Fibroblast of lung (primary cell): ENCODE measurements at regions not wholly inside any gene's neighbourhood (a gene's known extent, or its start where the extent isn't known, plus 50 kb on each side); places are given as distances from the start of the nearest gene placed in this dataset.

ENCODE experiments used
- DNase-seq, 2 donors: peaks; one replicate each; pipeline versions ENCODE4 v3.0.0 to v3.0.0-alpha.2; 2010; ENCODE audit warnings: low read depth in 2 of 2
- H2AFZ ChIP-seq: 2 replicates; pipeline ENCODE4 v1.5.1; 2012; ENCODE audit warnings: low read length, control low read depth, inconsistent platforms
- H3K27ac ChIP-seq: 2 replicates; pipeline ENCODE4 v1.5.1; 2011; ENCODE audit warnings: low read length, control low read depth; ENCODE audit not compliant: insufficient read depth
- H3K27me3 ChIP-seq: 2 replicates; pipeline ENCODE4 v1.5.1; 2011; ENCODE audit warnings: mild to moderate bottlenecking, low read length; ENCODE audit not compliant: control insufficient read depth, insufficient read depth
- H3K36me3 ChIP-seq: 2 replicates; pipeline ENCODE4 v1.5.1; 2011; ENCODE audit warnings: low read length; ENCODE audit not compliant: control insufficient read depth, insufficient read depth
- H3K4me1 ChIP-seq: 2 replicates; pipeline ENCODE4 v1.5.1; 2011; ENCODE audit warnings: low read length; ENCODE audit not compliant: control insufficient read depth, insufficient read depth; ENCODE audit errors: extremely low read depth
- H3K4me2 ChIP-seq: 2 replicates; pipeline ENCODE4 v1.5.1; 2011; ENCODE audit warnings: low read length, control low read depth; ENCODE audit not compliant: insufficient read depth; ENCODE audit errors: extremely low read depth
- H3K4me3 ChIP-seq, 4 experiments: fragments of 200-600 bp in 1 of 4; sonication (generic) in 1 of 4; replicated peaks in 1 of 4; 2 replicates each; pipeline ENCODE4 v1.5.1; 2011 to 2016; ENCODE audit warnings: low read length in 4 of 4, low read depth in 3 of 4, mild to moderate bottlenecking in 3 of 4, control low read depth in 2 of 4, inconsistent platforms in 1 of 4, mixed read lengths in 1 of 4; ENCODE audit not compliant: insufficient read depth in 1 of 4; ENCODE audit errors: control extremely low read depth in 1 of 4
- H3K79me2 ChIP-seq: 2 replicates; pipeline ENCODE4 v1.5.1; 2012; ENCODE audit warnings: mild to moderate bottlenecking, low read length, inconsistent platforms; ENCODE audit not compliant: control insufficient read depth, insufficient read depth
- H3K9ac ChIP-seq: 2 replicates; pipeline ENCODE4 v1.5.1; 2011; ENCODE audit warnings: mild to moderate bottlenecking, low read length, control low read depth; ENCODE audit not compliant: insufficient read depth
- H3K9me3 ChIP-seq: 2 replicates; pipeline ENCODE4 v1.5.1; 2012; ENCODE audit warnings: low read depth, low read length; ENCODE audit not compliant: control insufficient read depth, insufficient read depth
- H4K20me1 ChIP-seq: 2 replicates; pipeline ENCODE4 v1.5.1; 2011; ENCODE audit warnings: low read length; ENCODE audit not compliant: control insufficient read depth, insufficient read depth; ENCODE audit errors: extremely low read depth
- CTCF ChIP-seq, 2 donors: IDR thresholded peaks in 1 of 2; conservative IDR thresholded peaks in 1 of 2; 1 replicate in 1 of 2; 2 replicates in 1 of 2; pipeline ENCODE4 v1.5.1; 2011 to 2012; ENCODE audit warnings: low read length in 2 of 2, control low read depth in 1 of 2, inconsistent platforms in 1 of 2, low read depth in 1 of 2, mild to moderate bottlenecking in 1 of 2
- EZH2 ChIP-seq: IDR thresholded peaks from 2 replicates; pipeline ENCODE4 v1.5.1; 2012; ENCODE audit warnings: low read length, control low read depth, mild to moderate bottlenecking; ENCODE audit errors: missing control alignments

GRCh38 chr5:125813221-125813974 lies 609.8 kb upstream of the GRAMD2B start:
- Histone ChIP-seq H3K9me3 (no peaks in the 10 kb centered on the region), H3K4me3 (no peak overlapping the region), H4K20me1 (no peaks in the 10 kb centered on the region), H2AFZ (no peak overlapping the region), H3K36me3 (no peaks in the 10 kb centered on the region), H3K9ac (no peak overlapping the region), H3K79me2 (no peaks in the 10 kb centered on the region), H3K4me2 (no peak overlapping the region), H3K27me3 (no peaks in the 10 kb centered on the region), H3K4me1 (no peaks in the 10 kb centered on the region), H3K27ac (no peak overlapping the region)
- no peak for DNase-seq
- TF ChIP-seq CTCF (conservative IDR thresholded peaks at IDR 0.05 in 1 of 2, IDR thresholded peaks at IDR 0.05 in 1 of 2; ENCODE audit: low read depth in 1 of 2, low read length in 2 of 2) (no peak), EZH2 (no peak)

- Histone ChIP-seq H3K9ac (no peak overlapping the region), H3K4me1 (no peaks in the 10 kb centered on the region), H3K36me3 (no peaks in the 10 kb centered on the region), H3K9me3 (no peaks in the 10 kb centered on the region), H3K27ac (no peak overlapping the region), H4K20me1 (no peaks in the 10 kb centered on the region), H2AFZ (no peak overlapping the region), H3K4me3 (no peak overlapping the region), H3K4me2 (no peak overlapping the region), H3K79me2 (no peaks in the 10 kb centered on the region), H3K27me3 (no peaks in the 10 kb centered on the region)
- no peak for DNase-seq
- TF ChIP-seq EZH2 (no peak), CTCF (conservative IDR thresholded peaks at IDR 0.05 in 1 of 2, IDR thresholded peaks at IDR 0.05 in 1 of 2; ENCODE audit: low read depth in 1 of 2, low read length in 2 of 2) (no peak)
These were observed 609.1 kb upstream of the GRAMD2B start for GRCh38 chr5:125814119-125814518.

DNA sequence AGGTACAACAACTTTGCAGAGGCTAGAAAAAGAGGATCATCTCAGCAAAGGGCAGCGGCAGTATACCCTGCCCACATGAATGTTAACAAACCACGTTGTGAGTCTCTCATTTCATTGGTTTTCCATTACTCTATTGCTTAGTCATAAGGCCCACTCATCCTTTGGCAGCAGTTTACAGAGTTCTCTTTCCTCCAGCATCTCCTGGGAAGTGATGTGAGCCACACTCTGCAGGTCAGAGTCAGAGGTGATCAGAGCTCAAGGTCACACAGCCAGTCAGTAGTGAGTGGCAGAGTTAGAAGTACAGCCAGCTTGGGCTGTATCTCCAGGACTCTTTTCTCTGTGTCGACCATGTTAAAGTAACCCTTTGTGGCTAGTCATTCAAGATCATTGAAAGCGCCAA lies 599.6 kb upstream of the GRAMD2B start:
- no peak overlapping the region for H3K4me2 ChIP-seq
- peak; percentile 38 to 69 for DNase-seq

More for the DNA sequence above, 599.6 kb upstream of the GRAMD2B start:
- H4K20me1 ChIP-seq: no peaks in the 10 kb centered on the region
- TF ChIP-seq EZH2 (no peak), CTCF (conservative IDR thresholded peaks at IDR 0.05 in 1 of 2, IDR thresholded peaks at IDR 0.05 in 1 of 2; ENCODE audit: low read depth in 1 of 2, low read length in 2 of 2) (no peak)
- no peaks in the 10 kb centered on the region for H3K27me3 ChIP-seq
- H3K36me3 ChIP-seq: no peaks in the 10 kb centered on the region
- H3K27ac ChIP-seq: no peak overlapping the region
- H3K4me3 ChIP-seq: no peak overlapping the region
- H3K9me3 ChIP-seq: no peaks in the 10 kb centered on the region
- no peak overlapping the region for H3K9ac ChIP-seq
- no peaks in the 10 kb centered on the region for H3K4me1 ChIP-seq
- H3K79me2 ChIP-seq: no peaks in the 10 kb centered on the region
- no peak overlapping the region for H2AFZ ChIP-seq
